SJSA1 (cell line): ENCODE measurements at regions not wholly inside any gene's neighbourhood (a gene's known extent, or its start where the extent isn't known, plus 50 kb on each side); places are given as distances from the start of the nearest gene placed in this dataset.
"Not testable (repeated sequence)": the region's sequence is repeated elsewhere in the genome, so short reads cannot be mapped to it uniquely, and the experiment has no call there.

Experiments used
- DNase-seq, 2 experiments: peaks; one replicate each; pipeline ENCODE4 v3.0.0-alpha.2; 2015 to 2020; ENCODE audit warnings: low spot score in 2 of 2, low read depth in 1 of 2
- H3K27ac ChIP-seq: fragments of 250-450 bp; sonication (Bioruptor Pico); 2 replicates; pipeline ENCODE4 v1.5.1; 2020; ENCODE audit warnings: mild to moderate bottlenecking, moderate library complexity
- H3K27me3 ChIP-seq: fragments of 250-450 bp; sonication (Bioruptor Pico); replicated peaks from 2 replicates; pipeline ENCODE4 v1.5.1; 2020; ENCODE audit warnings: mild to moderate bottlenecking, moderate library complexity
- H3K36me3 ChIP-seq: fragments of 250-450 bp; sonication (Bioruptor Pico); 2 replicates; pipeline ENCODE4 v1.5.1; 2020; ENCODE audit warnings: mild to moderate bottlenecking
- H3K4me1 ChIP-seq: fragments of 250-450 bp; sonication (Bioruptor Pico); replicated peaks from 2 replicates; pipeline ENCODE4 v1.6.1; 2021; ENCODE audit warnings: mild to moderate bottlenecking
- H3K4me3 ChIP-seq: fragments of 250-450 bp; sonication (Bioruptor Pico); 2 replicates; pipeline ENCODE4 v1.5.1; 2020; ENCODE audit warnings: mild to moderate bottlenecking
- H3K9me3 ChIP-seq: fragments of 250-450 bp; sonication (Bioruptor Pico); replicated peaks from 2 replicates; pipeline ENCODE4 v1.5.1; 2020; ENCODE audit warnings: mild to moderate bottlenecking

DNA sequence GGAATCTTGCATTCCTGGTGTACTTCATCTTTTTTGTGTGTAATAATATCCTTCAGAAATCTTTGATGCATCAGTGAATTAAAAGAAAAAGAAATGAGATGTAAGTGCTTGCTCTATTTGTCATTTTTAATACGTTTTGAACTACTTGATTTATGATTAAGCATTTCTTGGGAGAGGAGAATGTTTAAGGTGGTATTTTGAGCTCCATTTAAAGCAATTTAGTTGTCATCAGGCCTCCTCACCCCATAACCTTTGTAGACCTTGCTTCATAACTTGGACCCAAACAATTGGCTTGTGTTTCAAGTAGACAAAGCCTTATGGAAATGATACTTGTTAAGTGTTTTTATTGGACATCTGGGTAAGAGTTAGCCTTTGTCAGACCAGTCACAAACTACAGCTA is 87.1 kb upstream of the VEPH1 start:
- DNase-seq: no peak
- Histone ChIP-seq H3K27me3 (no peaks in the 10 kb centered on the region), H3K27ac (no peak overlapping the region), H3K4me1 (no peaks in the 10 kb centered on the region), H3K9me3 (no peaks in the 10 kb centered on the region), H3K4me3 (no peak overlapping the region), H3K36me3 (no peaks in the 10 kb centered on the region)

DNA sequence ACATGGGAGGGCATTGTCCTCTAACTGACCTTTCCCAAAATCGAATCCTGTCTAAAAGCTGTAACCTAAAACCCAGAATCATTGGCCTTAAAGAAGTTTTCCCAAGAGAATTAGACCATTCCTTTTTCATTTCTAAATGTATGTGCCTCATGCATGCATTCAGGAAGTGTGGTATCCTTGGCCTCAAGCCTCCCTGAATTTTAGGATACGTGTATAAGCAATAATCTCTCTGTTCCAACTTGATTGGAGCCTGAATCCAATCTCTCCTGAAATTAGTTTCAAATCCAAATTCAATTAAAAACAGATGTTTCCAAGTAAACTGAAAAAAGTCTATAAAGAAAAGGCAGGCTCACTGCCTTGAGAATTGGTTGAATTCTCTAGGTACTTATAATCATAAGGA is 86.0 kb upstream of the VEPH1 start:
- H3K27ac ChIP-seq: no peak overlapping the region

DNA sequence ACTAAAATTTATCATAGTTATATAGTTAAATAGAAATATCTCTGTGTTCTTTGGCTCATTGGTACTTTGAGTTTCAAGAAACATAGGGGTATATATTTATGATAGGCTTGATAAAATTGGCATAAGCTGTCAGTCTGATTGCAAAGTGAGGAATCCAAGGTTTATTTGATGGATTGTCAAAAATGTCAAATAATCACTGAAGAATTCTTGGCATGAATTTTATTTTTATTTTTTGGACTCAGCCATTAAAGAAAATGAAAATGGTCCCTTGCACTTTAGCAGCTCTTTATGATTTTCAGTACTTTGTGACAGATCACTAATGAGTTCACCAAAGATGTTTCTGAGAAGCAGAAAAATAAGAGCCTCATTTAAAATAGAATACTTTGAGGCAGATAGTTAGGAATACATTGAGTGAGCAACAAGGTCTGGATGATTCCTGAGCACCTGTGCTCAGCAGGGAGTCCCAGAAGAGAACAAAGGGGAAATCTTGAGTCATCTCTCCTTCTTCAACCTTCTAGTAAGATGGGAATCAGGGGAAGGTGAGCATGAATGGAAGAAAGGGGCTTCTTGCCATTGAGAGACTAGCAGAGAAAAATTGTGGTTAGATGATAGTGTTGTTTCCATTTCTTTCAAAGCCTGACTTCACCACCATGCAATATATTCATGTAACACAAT is 85.3 kb upstream of the VEPH1 start:
- no peak overlapping the region for H3K4me3 ChIP-seq
- no peaks in the 10 kb centered on the region for H3K9me3 ChIP-seq
- no peaks in the 10 kb centered on the region for H3K36me3 ChIP-seq
- no peaks in the 10 kb centered on the region for H3K4me1 ChIP-seq
- no peaks in the 10 kb centered on the region for H3K27me3 ChIP-seq
- no peak overlapping the region for H3K27ac ChIP-seq
- no peak for DNase-seq

More for the DNA sequence above, 86.0 kb upstream of the VEPH1 start:
- H3K36me3 ChIP-seq: no peaks in the 10 kb centered on the region
- H3K4me1 ChIP-seq: no peaks in the 10 kb centered on the region
- no peaks in the 10 kb centered on the region for H3K9me3 ChIP-seq
- no peaks in the 10 kb centered on the region for H3K27me3 ChIP-seq
- no peak for DNase-seq
- no peak overlapping the region for H3K4me3 ChIP-seq

DNA sequence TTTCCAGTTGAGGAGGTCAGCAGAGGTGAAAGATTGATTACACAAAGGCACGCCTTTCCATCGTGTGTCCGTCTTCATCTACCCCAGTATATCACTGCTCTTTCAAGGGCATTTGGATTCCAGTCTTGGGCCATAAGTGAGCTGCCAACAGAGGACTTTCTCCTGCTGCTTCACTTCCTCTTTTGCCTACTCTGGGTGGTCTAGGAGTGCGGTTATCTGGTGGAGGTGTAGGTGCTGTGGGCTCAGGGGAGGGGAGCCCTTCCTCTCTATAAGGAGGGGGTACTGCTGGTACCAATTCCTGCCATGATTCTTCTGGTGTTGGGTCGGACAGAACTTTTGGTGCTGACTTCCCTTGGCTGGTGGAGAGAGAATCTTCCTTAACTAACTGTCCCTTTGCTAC is 83.1 kb upstream of the VEPH1 start:
- Histone ChIP-seq H3K27ac (no peak overlapping the region), H3K27me3 (no peaks in the 10 kb centered on the region), H3K4me1 (no peaks in the 10 kb centered on the region), H3K4me3 (no peak overlapping the region), H3K36me3 (no peaks in the 10 kb centered on the region), H3K9me3 (no peaks in the 10 kb centered on the region)
- no peak for DNase-seq

DNA sequence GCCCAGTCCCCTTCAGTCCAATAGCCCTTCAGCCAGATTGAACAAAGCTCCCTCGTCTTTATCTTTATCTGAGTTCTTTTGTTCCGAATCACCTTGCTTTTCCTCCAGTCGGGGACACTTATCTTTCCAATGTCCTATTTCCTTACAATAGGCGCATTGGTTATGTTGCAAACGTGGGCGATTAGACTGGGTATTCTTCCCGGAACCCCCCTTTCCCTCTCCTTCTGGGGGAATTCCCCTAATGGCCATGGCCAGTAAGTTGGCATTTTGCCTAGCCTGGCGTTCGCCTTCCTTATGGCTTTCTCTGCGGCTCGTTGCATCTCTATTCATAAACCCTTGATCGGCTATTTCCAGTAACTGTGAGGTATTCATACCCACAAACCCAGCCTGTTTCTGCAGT is 82.2 kb upstream of the VEPH1 start:
- Histone ChIP-seq H3K27ac (no peak overlapping the region), H3K4me1 (no peaks in the 10 kb centered on the region), H3K36me3 (no peaks in the 10 kb centered on the region), H3K27me3 (no peaks in the 10 kb centered on the region), H3K4me3 (no peak overlapping the region), H3K9me3 (no peaks in the 10 kb centered on the region)
- DNase-seq: no peak

DNA sequence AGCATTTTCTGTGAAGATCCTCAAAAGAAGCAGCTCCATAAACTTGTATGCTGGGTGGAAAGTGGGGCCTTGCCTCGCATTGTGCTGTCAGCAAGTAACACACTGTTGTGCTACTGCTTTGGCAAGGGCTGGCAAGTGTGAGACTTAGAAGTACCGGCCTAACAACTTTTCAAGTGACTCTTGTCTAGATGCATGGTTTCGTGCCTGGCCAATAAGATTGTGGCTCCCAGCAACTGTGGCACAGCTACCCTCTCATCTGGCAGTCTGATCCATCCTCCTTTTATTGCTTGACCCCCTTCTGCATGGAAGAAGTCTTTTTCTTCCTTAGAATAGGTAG is 79.4 kb upstream of the VEPH1 start:
- 0 out of 2 replicates have a peak, but pooled peaks cover 6% of the 10 kb centered on the region for H3K27me3 ChIP-seq

DNA sequence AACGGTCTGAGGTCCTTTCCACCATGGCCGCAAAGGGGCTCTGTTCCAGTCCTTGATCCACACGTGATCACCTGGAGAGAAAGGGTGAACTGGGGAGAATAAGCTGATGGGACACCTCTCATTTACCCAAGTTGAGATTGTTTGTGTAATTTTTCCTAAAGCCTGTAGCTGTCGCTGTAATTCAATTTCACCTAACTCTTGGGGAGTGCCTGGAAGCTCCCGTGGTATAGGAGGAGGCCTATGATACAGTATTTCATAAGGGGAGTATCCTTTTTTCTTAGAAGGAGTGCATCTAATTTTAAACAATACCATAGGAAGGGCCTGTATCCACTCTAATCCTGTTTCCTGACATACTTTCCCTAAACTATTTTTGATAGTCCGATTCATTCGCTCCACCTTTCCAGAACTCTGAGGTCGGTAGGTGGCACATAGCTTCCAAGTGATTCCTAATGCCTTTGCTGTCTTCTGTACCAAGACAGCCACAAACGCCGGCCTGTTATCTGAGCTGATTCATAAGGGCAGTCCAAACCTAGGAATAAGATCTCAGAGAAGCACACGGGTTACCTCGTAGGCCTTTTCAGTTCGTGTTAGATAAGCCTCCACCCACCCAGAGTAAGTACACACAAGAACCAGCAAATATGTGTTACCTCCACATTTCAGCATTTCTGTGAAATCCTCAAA is 78.9 kb upstream of the VEPH1 start:
- not testable (repeated sequence) for H3K27me3 ChIP-seq, H3K36me3 ChIP-seq, H3K4me1 ChIP-seq, DNase-seq, H3K27ac ChIP-seq, H3K9me3 ChIP-seq, H3K4me3 ChIP-seq

More for the DNA sequence above, 79.4 kb upstream of the VEPH1 start:
- no peak for DNase-seq
- no peak overlapping the region for H3K27ac ChIP-seq
- no peak overlapping the region for H3K4me3 ChIP-seq
- no peaks in the 10 kb centered on the region for H3K4me1 ChIP-seq
- no peaks in the 10 kb centered on the region for H3K36me3 ChIP-seq
- H3K9me3 ChIP-seq: no peaks in the 10 kb centered on the region

DNA sequence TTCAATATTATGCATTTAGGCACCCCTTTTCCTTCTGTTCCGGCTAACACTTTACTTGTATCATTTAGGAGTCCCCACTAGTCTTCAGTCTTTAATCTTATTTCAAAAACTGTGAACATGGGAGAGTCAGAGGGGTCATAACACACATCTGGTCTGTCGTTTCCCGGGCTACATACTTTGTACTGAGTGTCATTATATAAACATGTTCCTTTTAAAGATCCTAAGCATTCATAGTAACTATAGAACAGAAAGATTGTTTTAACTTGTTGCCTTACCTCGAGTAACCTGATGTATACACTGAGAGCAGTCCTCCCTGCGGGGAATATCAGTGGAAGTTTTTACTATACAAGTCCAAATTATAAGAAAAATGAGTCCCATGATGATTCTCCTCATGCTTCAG is 78.2 kb upstream of the VEPH1 start:
- Histone ChIP-seq H3K9me3 (no peaks in the 10 kb centered on the region), H3K4me3 (no peak overlapping the region), H3K27ac (no peak overlapping the region), H3K4me1 (no peaks in the 10 kb centered on the region), H3K27me3 (peaks cover 6% of the 10 kb centered on the region; the same call in 1 of the 2 replicates), H3K36me3 (no peaks in the 10 kb centered on the region)
- no peak for DNase-seq

DNA sequence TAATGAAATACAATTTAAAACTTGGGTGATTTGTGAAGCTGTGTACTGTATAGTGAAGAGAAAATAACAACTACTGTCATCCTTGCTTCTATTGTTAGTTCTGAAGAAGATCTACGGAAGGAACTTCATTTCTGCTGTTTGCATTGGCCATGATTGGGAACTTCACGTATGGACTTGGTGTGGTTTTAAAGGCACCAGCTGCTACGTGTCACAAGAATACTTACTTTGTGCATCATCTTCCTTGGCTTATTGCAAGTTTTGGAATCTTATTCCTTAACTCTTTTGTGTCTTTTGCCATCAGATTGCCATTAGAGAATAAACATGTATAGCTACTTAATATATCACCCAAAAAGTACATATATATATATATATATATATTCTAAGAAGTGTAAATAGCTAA is 75.0 kb upstream of the VEPH1 start:
- no peaks in the 10 kb centered on the region for H3K36me3 ChIP-seq
- H3K4me1 ChIP-seq: no peaks in the 10 kb centered on the region
- peaks cover 10% of the 10 kb centered on the region; the same call in 1 of the 2 replicates for H3K27me3 ChIP-seq
- no peaks in the 10 kb centered on the region for H3K9me3 ChIP-seq
- DNase-seq: no peak
- no peak overlapping the region for H3K4me3 ChIP-seq
- H3K27ac ChIP-seq: no peak overlapping the region

DNA sequence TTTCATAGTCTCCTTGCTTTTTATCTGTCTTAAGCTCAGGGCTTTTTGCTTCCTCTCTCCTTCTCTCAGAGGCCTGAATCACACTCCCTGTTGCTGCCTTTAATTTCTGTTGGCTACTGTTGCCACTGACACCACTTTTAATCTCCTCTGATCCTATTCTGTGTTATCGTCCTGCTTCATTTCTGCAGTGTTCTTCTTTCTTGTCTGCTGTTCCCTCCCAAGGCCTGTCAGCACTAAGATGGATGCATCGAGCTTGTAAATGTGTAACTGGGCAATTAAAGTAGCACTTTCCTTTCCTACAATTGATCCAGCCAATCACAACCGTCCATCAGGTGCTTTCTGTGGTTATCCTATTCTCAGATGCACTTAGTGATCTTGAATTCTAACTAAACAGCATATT is 71.3 kb upstream of the VEPH1 start:
- Histone ChIP-seq H3K4me1 (no peaks in the 10 kb centered on the region), H3K27me3 (peaks cover 10% of the 10 kb centered on the region; the same call in 1 of the 2 replicates), H3K36me3 (no peaks in the 10 kb centered on the region), H3K4me3 (no peak overlapping the region), H3K27ac (no peak overlapping the region), H3K9me3 (no peaks in the 10 kb centered on the region)
- no peak for DNase-seq

DNA sequence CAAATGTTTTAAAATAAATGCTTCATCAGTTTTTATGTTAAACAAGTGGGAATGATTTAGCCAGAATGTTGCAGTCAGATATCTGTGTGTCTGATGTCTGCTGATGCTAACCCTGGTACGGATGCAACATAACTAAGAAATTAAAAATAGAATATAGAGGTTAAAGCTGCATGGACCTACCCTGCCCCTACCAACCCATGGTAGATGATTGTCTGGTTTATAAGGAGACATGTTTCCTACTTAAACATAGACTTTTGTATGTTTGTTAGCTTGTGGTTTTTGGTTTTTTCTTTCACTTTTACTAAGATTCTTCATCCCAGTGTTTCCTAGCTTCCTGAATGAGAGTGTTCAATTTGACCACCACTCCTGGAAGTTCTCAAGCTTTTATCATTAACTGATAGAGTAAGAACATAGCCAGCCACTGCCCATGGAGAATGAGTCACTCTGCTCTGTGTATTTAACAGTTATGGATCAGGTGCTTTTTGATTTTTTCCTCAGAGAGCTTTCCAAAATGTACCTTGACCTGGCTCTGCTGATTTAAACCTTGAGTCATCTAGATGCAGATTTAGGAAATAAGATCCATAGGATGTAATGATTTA is 70.7 kb upstream of the VEPH1 start:
- Histone ChIP-seq H3K4me1 (no peaks in the 10 kb centered on the region), H3K4me3 (no peak overlapping the region), H3K27ac (no peak overlapping the region), H3K36me3 (no peaks in the 10 kb centered on the region), H3K9me3 (no peaks in the 10 kb centered on the region), H3K27me3 (peaks cover 10% of the 10 kb centered on the region; the same call in 1 of the 2 replicates)
- no peak for DNase-seq

DNA sequence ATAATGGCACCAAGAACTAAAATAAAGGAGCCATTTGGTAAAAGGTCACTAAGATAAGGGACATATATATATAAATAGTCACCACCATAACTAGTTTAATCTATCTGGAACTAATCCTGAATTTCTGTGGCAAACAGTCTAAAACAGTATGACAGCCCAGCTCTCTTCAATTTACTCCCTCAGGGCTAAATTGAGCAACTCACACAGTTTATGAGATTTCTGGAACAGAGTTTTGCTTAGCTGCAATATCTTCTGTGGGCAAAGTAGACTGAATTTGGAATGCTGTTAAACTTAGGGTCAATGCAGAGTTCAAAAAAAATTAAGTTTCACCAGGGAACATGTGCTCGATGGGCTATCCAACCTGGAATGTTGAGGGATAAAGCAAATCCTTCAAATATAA is 70.1 kb upstream of the VEPH1 start:
- peaks cover 10% of the 10 kb centered on the region; the same call in 1 of the 2 replicates for H3K27me3 ChIP-seq
- no peaks in the 10 kb centered on the region for H3K4me1 ChIP-seq
- no peak overlapping the region for H3K4me3 ChIP-seq
- H3K9me3 ChIP-seq: no peaks in the 10 kb centered on the region
- no peaks in the 10 kb centered on the region for H3K36me3 ChIP-seq
- DNase-seq: no peak
- H3K27ac ChIP-seq: no peak overlapping the region

DNA sequence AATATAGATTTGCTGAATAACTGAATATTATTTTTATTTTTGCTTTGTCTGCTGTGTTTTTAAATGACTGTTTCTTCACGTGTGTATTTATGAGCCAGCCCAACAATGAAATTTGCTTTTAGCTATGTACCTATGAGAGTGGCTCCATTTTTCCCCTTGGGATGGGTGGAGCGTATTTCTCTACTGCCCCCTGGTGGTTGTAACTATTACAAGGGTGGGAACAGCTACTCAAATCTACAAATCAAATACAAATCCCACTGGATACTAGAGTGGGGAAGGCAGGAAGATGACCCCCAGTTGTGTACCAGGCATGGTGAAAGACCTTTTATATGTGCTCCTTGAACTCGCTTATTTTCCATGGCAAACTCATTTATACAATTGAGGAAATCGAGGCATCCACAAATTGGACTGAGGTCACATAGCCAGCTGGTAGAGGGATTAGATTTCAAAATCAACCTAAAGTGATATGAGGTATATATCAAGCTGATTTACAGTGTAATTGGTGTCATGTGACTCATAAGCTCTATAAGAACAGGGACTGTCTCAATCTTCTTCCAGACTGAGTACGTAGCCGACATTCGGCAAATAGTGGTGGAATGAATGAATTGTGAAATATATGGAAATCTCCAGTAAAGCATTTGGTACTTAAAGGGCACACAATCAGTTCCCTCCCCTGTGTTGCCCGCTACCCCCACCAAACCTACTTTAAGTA is 69.5 kb upstream of the VEPH1 start:
- no peaks in the 10 kb centered on the region for H3K9me3 ChIP-seq
- peaks cover 5% of the 10 kb centered on the region; the same call in 1 of the 2 replicates for H3K27me3 ChIP-seq
- H3K27ac ChIP-seq: no peak overlapping the region
- H3K36me3 ChIP-seq: no peaks in the 10 kb centered on the region
- peak in 1 of 2 experiments; percentile 37 for DNase-seq
- no peak overlapping the region for H3K4me3 ChIP-seq
- H3K4me1 ChIP-seq: no peaks in the 10 kb centered on the region

DNA sequence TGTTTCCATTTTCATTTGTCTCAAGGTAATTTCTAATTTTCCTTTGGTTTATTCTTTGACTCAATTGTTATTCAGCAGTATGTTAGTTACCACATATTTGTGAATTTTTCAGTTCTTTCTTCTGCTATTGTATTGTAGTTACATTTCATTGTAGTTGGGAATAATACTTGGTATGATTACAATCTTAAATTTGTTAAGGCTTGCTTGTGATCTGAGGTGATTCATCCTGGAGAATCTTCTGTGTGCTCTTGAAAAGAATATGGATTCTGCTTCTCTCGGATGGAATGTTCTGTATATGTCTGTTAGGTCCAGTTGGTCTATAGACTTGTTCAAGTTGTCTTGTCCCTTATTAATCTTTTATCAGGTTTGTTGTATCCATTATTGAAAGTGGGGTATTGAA is 63.4 kb upstream of the VEPH1 start:
- Histone ChIP-seq H3K4me3 (no peak overlapping the region), H3K9me3 (no peaks in the 10 kb centered on the region), H3K4me1 (no peaks in the 10 kb centered on the region), H3K27me3 (no peaks in the 10 kb centered on the region), H3K27ac (no peak overlapping the region), H3K36me3 (no peaks in the 10 kb centered on the region)
- no peak for DNase-seq
